Limb (tissue), 2 donors: ENCODE measurements at regions not wholly inside any gene's neighbourhood (a gene's known extent, or its start where the extent isn't known, plus 50 kb on each side); places are given as distances from the start of the nearest gene placed in this dataset.

Experiments used
- DNase-seq, 2 donors: peaks; one replicate each; pipeline ENCODE4 v3.0.0-alpha.2; 2016; ENCODE audit errors: extremely low spot score in 2 of 2

DNA sequence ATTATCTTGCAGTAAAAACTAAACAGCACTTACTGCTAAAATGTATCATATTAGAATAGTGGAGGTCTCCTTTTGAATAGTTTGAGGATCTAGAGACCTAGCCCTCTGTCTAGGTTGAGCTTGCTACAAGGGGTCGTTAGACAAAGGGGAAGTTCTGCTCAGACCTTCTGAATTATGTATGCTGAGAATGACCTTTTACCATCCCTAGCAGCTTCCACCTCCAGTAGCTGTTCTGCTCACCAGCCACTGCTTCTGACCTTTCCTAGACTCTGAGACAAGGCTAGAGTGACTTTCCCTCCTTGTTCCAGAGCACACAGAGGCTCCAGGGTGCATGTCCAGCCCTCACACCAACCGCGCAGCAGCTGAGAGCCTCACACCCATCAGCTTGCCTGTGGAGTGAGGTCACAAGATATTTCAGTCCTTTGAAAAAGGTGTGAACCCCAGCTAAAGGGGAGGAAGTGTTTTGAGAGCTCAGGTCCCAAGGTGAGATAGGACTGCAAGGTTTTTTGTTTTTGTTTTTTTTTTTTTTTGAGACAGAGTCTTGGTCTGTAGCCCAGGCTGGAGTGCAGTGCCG lies 289.3 kb upstream of the TNP1 start:
- DNase-seq = no peak

DNA sequence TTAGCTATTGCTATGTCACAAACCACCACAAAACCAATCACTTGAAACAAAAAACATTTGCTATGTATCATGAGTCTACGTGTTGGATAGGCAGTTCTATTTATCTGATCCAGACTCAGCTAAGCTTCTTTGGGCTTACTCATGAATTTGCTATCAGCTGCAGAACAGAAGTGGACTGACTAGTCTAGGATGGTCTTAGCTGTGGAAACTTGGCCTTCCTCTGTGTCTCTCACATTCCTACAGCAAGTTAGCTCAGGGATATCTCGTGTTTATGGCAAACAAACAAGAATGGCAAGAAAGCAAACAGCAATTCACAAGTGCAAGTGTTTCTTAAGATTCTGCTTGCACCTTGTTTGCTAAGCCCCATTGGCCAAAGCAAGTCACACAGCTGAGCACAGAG lies 288.0 kb upstream of the TNP1 start:
- DNase-seq = no peak

DNA sequence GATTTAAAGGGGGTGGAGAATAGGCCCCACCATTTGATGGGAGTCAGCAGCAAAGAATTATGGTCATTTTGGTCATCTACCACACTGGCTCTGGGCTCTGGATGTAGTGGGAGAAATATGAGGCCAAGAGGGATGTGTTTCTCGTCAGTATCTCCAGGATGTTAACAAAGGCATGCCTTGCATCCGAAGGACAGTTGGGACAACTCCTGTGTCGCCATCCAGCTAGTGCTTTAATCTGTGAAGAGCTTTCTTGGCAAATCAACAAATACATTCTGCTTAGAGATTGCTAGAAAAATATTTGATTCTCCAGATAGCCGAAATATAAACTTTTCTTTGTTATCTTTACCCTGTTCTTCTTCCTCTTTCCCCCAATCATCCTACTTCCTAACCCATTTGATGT lies 287.1 kb upstream of the TNP1 start:
- DNase-seq = no peak

GRCh38 chr2:217142649-217143266 lies 282.9 kb upstream of the TNP1 start:
- DNase-seq = no peak

DNA sequence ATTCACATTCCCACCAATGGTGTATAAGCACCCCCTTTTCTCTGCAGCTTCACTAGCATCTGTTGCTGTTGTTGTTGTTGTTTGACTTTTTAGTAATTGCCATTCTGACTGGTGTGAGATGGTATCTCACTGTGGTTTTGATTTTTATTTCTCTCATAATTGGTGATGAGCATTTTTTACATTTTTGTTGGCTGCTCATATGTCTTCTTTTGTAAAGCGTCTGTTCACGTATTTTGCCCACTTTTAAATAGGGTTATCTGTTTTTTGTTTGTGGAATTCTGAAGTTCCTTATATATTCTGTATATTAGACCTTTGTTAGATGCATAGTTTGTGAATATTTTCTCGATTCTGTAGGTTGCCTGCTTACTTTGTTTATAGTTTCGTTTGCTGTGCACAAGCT lies 278.4 kb upstream of the TNP1 start:
- no peak for DNase-seq

DNA sequence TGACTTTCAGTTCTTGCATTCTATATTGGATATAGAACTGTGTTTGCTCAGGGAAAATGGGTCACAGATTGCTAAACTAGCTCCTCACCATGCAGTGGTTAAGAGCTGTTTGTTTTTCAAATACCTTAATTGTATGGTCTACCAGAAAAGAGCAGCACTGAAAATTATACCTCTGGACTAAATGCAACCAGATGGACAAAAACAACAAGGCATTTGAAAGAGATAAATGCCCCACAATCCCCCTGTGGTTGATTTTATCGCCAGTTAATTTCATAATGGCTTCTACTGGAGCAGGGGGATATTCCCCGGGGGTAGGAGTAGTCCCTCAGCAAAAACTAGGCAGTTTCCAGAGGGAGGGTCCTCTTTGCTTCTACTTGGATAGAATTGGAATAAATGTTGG lies 267.9 kb upstream of the TNP1 start:
- DNase-seq = no peak

DNA sequence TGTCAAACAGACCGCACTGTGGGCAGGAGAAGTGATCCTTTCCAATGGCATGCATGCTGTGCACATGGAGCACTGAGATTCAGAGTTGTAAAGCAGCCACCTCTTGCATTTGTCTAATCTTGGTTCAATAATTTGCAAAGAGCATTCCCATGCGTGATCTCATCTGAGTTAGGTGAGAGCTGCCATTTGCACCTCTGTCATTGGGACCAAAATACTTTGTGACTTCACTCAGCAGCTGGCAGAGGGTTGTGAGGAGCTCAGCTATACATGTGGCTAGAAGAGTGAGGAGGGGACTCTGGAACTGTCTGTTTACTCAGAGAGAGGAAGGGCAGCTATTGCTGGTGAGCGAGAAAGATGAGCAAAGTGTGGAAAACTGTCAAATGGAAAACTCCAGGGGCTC lies 265.1 kb upstream of the TNP1 start:
- no peak for DNase-seq

DNA sequence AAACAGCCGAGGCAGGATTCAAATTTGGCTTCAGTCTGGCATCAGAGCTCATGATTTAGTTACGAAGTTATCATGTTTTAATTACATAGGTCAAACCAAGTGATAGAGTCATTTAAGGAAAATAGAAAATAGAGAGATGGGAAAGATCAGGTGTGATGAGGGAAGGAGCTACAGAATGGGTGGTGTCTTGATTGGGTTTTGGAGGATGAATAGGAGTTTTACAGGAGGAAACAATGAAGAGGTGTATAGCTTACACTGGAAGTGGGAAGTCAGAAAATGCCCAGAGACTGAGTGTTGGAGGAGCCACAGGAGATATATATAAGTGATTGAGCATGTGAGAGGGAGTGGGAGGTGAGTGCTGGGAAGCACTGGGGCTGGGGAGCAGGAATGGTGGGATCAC lies 264.2 kb upstream of the TNP1 start:
- no peak for DNase-seq

DNA sequence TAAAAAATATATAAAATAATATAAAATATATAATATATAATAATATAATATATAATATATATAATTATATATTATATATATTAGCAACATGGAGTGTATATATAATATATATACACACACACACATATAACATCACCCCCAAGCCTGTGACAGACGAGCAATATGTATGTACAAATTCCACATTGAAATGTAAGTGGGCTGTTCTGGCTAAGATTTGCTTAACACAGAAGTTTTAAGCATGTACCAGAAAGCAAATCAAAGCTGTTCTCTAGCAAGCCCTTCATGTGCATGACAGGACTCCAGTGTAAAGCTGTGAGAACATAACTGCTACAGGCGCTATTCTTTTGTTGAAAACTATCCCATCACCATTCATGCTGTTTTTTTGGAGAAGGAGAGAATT lies 261.7 kb upstream of the TNP1 start:
- no peak for DNase-seq

- DNase-seq = no peak
These were observed 260.6 kb upstream of the TNP1 start for GRCh38 chr2:217120429-217120828.

- no peak for DNase-seq
These were observed 258.9 kb upstream of the TNP1 start for GRCh38 chr2:217118559-217119284.

- DNase-seq = no peak
These were observed 257.7 kb upstream of the TNP1 start for GRCh38 chr2:217117523-217117922.

- no peak for DNase-seq
These were observed 256.7 kb upstream of the TNP1 start for GRCh38 chr2:217116610-217117009.

- DNase-seq = no peak
These were observed 254.3 kb upstream of the TNP1 start for GRCh38 chr2:217114117-217114516.

DNA sequence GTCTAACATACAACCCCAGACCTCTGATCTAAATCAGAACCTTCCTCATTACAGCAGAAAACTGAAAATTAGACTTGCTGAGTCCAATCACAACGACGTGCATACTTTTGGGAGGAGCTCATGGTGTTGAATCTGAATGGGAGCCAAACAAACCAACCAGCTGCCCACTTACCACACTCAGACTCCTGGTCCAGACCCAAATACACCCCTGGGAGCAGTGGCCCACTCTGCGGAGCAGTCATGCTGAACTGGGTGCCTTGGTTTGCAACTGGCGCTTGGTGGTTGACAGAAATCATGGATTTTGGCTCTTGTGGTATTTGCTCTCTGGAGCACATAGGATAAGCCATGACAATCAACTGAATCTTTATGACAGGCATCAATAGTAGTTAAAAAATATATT lies 253.6 kb upstream of the TNP1 start:
- no peak for DNase-seq

GRCh38 chr2:217110550-217110949 lies 250.7 kb upstream of the TNP1 start:
- no peak for DNase-seq

- no peak for DNase-seq
These were observed 248.7 kb upstream of the TNP1 start for GRCh38 chr2:217108575-217109027.

DNA sequence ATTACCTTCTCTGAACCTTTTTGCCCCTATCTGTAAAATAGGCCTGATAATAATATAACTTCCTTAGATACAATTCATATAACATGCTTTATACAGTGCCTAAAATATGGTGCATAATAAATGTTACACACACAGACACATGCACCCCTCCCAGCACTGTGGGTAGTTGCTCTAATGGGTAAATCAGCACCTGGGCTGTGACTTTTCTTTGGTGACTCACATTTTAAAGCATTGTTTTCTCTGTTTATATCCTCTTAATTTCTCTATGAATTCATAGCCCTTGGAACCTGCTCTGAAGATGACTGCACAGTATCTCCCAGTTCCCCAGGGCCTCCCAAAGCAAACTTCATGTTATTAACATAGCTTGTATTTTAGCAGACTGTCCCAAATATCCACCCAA lies 248.2 kb upstream of the TNP1 start:
- DNase-seq = no peak

- DNase-seq = no peak
These were observed 247.6 kb upstream of the TNP1 start for GRCh38 chr2:217107480-217107879.

GRCh38 chr2:217106650-217107014 lies 246.8 kb upstream of the TNP1 start:
- no peak for DNase-seq

DNA sequence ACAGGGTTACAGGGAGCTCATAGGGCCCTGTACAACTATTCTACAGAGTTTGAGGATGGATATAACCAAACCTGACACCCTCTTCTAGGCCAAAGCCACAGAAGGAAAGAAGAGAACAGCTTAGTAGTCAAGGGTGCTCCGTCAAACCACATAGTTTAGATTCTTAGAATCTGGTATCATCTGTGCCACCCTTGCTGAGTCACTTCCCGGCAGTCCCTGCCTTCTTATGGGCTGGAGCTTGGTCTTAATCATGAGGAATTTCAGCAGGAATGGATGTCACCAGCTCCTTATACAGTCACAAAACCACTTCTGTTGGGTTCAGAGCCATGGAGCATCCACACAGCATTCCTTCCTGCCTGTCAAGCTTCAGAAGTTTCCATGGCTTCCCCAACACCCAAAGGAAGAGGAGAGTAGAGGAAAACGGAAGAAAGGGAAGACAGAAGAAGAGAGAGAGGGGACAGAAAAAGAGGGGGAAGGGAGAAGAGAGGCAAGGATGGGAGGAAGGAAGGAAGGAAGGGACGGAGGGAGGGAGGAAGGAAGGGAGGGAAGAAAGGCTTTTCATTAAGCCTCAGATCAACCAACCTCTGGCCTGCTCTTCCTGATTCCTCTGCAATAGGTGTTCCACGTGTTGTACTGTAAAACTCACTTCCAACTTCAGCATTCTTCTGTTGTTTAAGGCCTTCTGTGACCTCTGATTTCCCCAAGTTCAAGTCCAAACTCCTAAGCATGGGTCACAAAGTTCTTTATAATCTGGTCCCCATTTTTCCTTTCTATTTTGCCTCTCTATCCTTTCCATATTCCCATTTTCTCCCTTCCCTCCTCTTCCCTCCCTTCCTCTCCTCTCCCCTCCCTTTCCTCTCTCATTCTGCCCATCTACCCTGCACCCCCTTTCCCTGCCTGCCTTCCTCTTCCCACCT lies 246.1 kb upstream of the TNP1 start:
- no peak for DNase-seq
